RCC 7860 (cell line): ENCODE measurements at regions not wholly inside any gene's neighbourhood (a gene's known extent, or its start where the extent isn't known, plus 50 kb on each side); places are given as distances from the start of the nearest gene placed in this dataset.

ENCODE experiments used
- DNase-seq: peaks from one replicate; pipeline ENCODE4 v3.0.0-alpha.2; 2015; ENCODE audit warnings: low spot score
- FAIRE-seq: peaks from 2 replicates; lab custom pipeline; 2012; peaks lifted over from hg19 to GRCh38; lab: Jason Lieb, UNC

- no peak for FAIRE-seq
- no peak for DNase-seq
These were observed 93.5 kb downstream of the C1orf94 start for GRCh38 chr1:34270181-34270580.

GRCh38 chr1:34272152-34272551 is 95.4 kb downstream of the C1orf94 start:
- no peak for FAIRE-seq
- DNase-seq, result no peak

GRCh38 chr1:34275150-34275549 is 98.4 kb downstream of the C1orf94 start:
- no peak for DNase-seq
- no peak for FAIRE-seq

GRCh38 chr1:34276606-34277005 is 99.9 kb downstream of the C1orf94 start:
- FAIRE-seq, result no peak
- no peak for DNase-seq

GRCh38 chr1:34277150-34277549 is 100.4 kb downstream of the C1orf94 start:
- DNase-seq (no peak), FAIRE-seq (no peak)

- FAIRE-seq (no peak), DNase-seq (no peak)
These were observed 101.5 kb downstream of the C1orf94 start for GRCh38 chr1:34278211-34278610.

GRCh38 chr1:34279971-34280370 is 103.3 kb downstream of the C1orf94 start:
- DNase-seq (no peak), FAIRE-seq (no peak)

- DNase-seq (no peak), FAIRE-seq (no peak)
These were observed 103.8 kb downstream of the C1orf94 start for GRCh38 chr1:34280509-34280908.

GRCh38 chr1:34283142-34283541 is 106.4 kb downstream of the C1orf94 start:
- no peak for FAIRE-seq
- DNase-seq, result no peak

- no peak for FAIRE-seq
These were observed 109.8 kb downstream of the C1orf94 start for GRCh38 chr1:34286511-34286910.

GRCh38 chr1:34290831-34291230 is 114.1 kb downstream of the C1orf94 start:
- no peak for DNase-seq
- FAIRE-seq, result no peak

More at GRCh38 chr1:34286511-34286910, 109.8 kb downstream of the C1orf94 start:
- no peak for DNase-seq

GRCh38 chr1:34292472-34292871 is 115.8 kb downstream of the C1orf94 start:
- no peak for FAIRE-seq
- no peak for DNase-seq

GRCh38 chr1:34296059-34296458 is 119.4 kb downstream of the C1orf94 start:
- FAIRE-seq (no peak), DNase-seq (no peak)

- no peak for FAIRE-seq
These were observed 126.1 kb downstream of the C1orf94 start for GRCh38 chr1:34302798-34303197.

GRCh38 chr1:34303218-34303617 is 126.5 kb downstream of the C1orf94 start:
- FAIRE-seq (no peak), DNase-seq (no peak)

More at GRCh38 chr1:34302798-34303197, 126.1 kb downstream of the C1orf94 start:
- no peak for DNase-seq

GRCh38 chr1:34306568-34306967 is 129.9 kb downstream of the C1orf94 start:
- FAIRE-seq, result no peak
- DNase-seq, result no peak

- FAIRE-seq (no peak), DNase-seq (no peak)
These were observed 135.7 kb downstream of the C1orf94 start for GRCh38 chr1:34312359-34312758.

GRCh38 chr1:34315974-34316373 is 139.3 kb downstream of the C1orf94 start:
- FAIRE-seq, result no peak
- DNase-seq, result no peak

- no peak for FAIRE-seq
- no peak for DNase-seq
These were observed 140.1 kb downstream of the C1orf94 start for GRCh38 chr1:34316773-34317172.

- DNase-seq (no peak), FAIRE-seq (no peak)
These were observed 142.5 kb downstream of the C1orf94 start for GRCh38 chr1:34319218-34319617.

- FAIRE-seq (no peak), DNase-seq (no peak)
These were observed 143.5 kb downstream of the C1orf94 start for GRCh38 chr1:34320053-34320669.

GRCh38 chr1:34322969-34323368 is 146.3 kb downstream of the C1orf94 start:
- DNase-seq (no peak), FAIRE-seq (no peak)

GRCh38 chr1:34324879-34325440 is 148.3 kb downstream of the C1orf94 start:
- FAIRE-seq, result no peak

More at GRCh38 chr1:34324879-34325440, 148.3 kb downstream of the C1orf94 start:
- no peak for DNase-seq
